ENCODE measurements at regions not wholly inside any gene's neighbourhood (a gene's known extent, or its start where the extent isn't known, plus 50 kb on each side); places are given as distances from the start of the nearest gene placed in this dataset.

- no peak for DNase-seq
These were observed 55.4 kb upstream of the ALDH1A3 start for GRCh38 chr15:100824211-100824610.

- no peak for DNase-seq
These were observed 50.2 kb upstream of the ALDH1A3 start for GRCh38 chr15:100829457-100829856.
